ENCODE measurements at regions not wholly inside any gene's neighbourhood (a gene's known extent, or its start where the extent isn't known, plus 50 kb on each side); places are given as distances from the start of the nearest gene placed in this dataset.

- no peak for TF ChIP-seq CTCF (IDR thresholded peaks at IDR 0.05)
- H3K9me3 Mint-ChIP-seq: no peaks in the 10 kb centered on the region
- no peaks in the 10 kb centered on the region for H3K36me3 Mint-ChIP-seq (ENCODE audit: low read depth)
- ChIA-PET CTCF (interaction anchor here (2.0 kb wide), 1 partner anchor 537 kb away, joined by 5 read pairs; no protein-coding TSS in a partner anchor), POLR2A (interaction anchor here (0.7 kb wide), 1 partner anchor 281 kb away, joined by 3 read pairs; no protein-coding TSS in a partner anchor)
- peaks cover 7% of the 10 kb centered on the region for H3K27me3 Mint-ChIP-seq
- H3K27ac Mint-ChIP-seq: no peak overlapping the region
- intact Hi-C loops (cut with micrococcal nuclease): loop anchor here (5.0 kb wide), 1 partner anchor 156 kb away; no protein-coding TSS in a partner anchor
- no peak overlapping the region for H3K4me3 Mint-ChIP-seq
- H3K4me1 Mint-ChIP-seq (ENCODE audit: low read depth): peaks cover 3% of the 10 kb centered on the region
- ATAC-seq (no peak), DNase-seq (no peak)
Measured at GRCh38 chr18:47752796-47753645, 177.4 kb downstream of the SMAD2 start.

- TF ChIP-seq CTCF (IDR thresholded peaks at IDR 0.05): no peak
- Mint-ChIP-seq H3K4me3 (no peak overlapping the region), H3K9me3 (no peaks in the 10 kb centered on the region), H3K27ac (no peak overlapping the region), H3K4me1 (ENCODE audit: low read depth) (peaks cover 3% of the 10 kb centered on the region), H3K36me3 (ENCODE audit: low read depth) (no peaks in the 10 kb centered on the region), H3K27me3 (peaks cover 7% of the 10 kb centered on the region)
- DNase-seq (no peak), ATAC-seq (no peak)
- ChIA-PET CTCF (interaction anchor here (2.0 kb wide), 1 partner anchor 535 kb away, joined by 5 read pairs; no protein-coding TSS in a partner anchor), POLR2A (no interaction called here)
- intact Hi-C loops (cut with micrococcal nuclease): loop anchor here (5.0 kb wide), 1 partner anchor 154 kb away; no protein-coding TSS in a partner anchor
Measured at GRCh38 chr18:47750889-47751423, 179.5 kb downstream of the SMAD2 start.

- CTCF ChIA-PET: interaction anchor here (1.0 to 3.5 kb wide), 8 partner anchors 11 to 698 kb away, joined by 3 to 32 read pairs (median 4); no protein-coding TSS in a partner anchor
- H3K4me3 Mint-ChIP-seq: no peak overlapping the region
- ATAC-seq (no peak), DNase-seq (no peak)
- H3K27ac Mint-ChIP-seq: no peak overlapping the region
- intact Hi-C loops (cut with micrococcal nuclease): loop anchor here (10.0 kb wide), 1 partner anchor 645 kb away; no protein-coding TSS in a partner anchor
- no peaks in the 10 kb centered on the region for H3K36me3 Mint-ChIP-seq (ENCODE audit: low read depth)
- no peak for TF ChIP-seq CTCF (IDR thresholded peaks at IDR 0.05)
- H3K9me3 Mint-ChIP-seq: no peaks in the 10 kb centered on the region
- POLR2A ChIA-PET: no interaction called here
- H3K27me3 Mint-ChIP-seq: peaks cover 6% of the 10 kb centered on the region
- peaks cover 3% of the 10 kb centered on the region for H3K4me1 Mint-ChIP-seq (ENCODE audit: low read depth)
Measured at GRCh38 chr18:47749600-47749973, 180.9 kb downstream of the SMAD2 start.

- Mint-ChIP-seq H3K27me3 (peaks cover 3% of the 10 kb centered on the region), H3K9me3 (no peaks in the 10 kb centered on the region), H3K27ac (no peak overlapping the region), H3K4me1 (ENCODE audit: low read depth) (peaks cover 3% of the 10 kb centered on the region), H3K36me3 (ENCODE audit: low read depth) (no peaks in the 10 kb centered on the region), H3K4me3 (no peak overlapping the region)
- intact Hi-C loops (cut with micrococcal nuclease): loop anchor here (10.0 kb wide), 1 partner anchor 644 kb away; no protein-coding TSS in a partner anchor
- CTCF ChIA-PET: interaction anchor here (0.6 to 3.5 kb wide), 45 partner anchors 10 to 698 kb away, joined by 3 to 32 read pairs (median 3); no protein-coding TSS in a partner anchor
- TF ChIP-seq CTCF (IDR thresholded peaks at IDR 0.05): peak; percentile 100
- peak; percentile 81 for DNase-seq
- peak; percentile 98 for ATAC-seq
- POLR2A ChIA-PET: no interaction called here
Measured at GRCh38 chr18:47748847-47749599, 181.4 kb downstream of the SMAD2 start.
